HL-60 (cell line): ENCODE measurements at regions not wholly inside any gene's neighbourhood (a gene's known extent, or its start where the extent isn't known, plus 50 kb on each side); places are given as distances from the start of the nearest gene placed in this dataset.

ENCODE experiments used
- CTCF ChIP-seq: IDR thresholded peaks from one replicate; pipeline ENCODE4 v1.5.1; 2011; ENCODE audit warnings: low read length, control low read depth, inconsistent platforms; ENCODE audit not compliant: insufficient read depth
- GABPA ChIP-seq: IDR thresholded peaks from 2 replicates; pipeline ENCODE4 v1.6.1; 2012; ENCODE audit warnings: low read depth
- POLR2AphosphoS5 ChIP-seq: IDR thresholded peaks from 2 replicates; pipeline ENCODE4 v1.6.1; 2012; ENCODE audit warnings: low read depth
- REST ChIP-seq: IDR thresholded peaks from 2 replicates; pipeline ENCODE4 v1.6.1; 2012; ENCODE audit warnings: low read depth; ENCODE audit not compliant: insufficient replicate concordance

- TF ChIP-seq CTCF (no peak), REST (no peak), GABPA (no peak), POLR2AphosphoS5 (no peak)
These were observed 2163.1 kb upstream of the PCDH20 start for GRCh38 chr13:63578796-63579195.
